ENCODE measurements at regions not wholly inside any gene's neighbourhood (a gene's known extent, or its start where the extent isn't known, plus 50 kb on each side); places are given as distances from the start of the nearest gene placed in this dataset.

DNA sequence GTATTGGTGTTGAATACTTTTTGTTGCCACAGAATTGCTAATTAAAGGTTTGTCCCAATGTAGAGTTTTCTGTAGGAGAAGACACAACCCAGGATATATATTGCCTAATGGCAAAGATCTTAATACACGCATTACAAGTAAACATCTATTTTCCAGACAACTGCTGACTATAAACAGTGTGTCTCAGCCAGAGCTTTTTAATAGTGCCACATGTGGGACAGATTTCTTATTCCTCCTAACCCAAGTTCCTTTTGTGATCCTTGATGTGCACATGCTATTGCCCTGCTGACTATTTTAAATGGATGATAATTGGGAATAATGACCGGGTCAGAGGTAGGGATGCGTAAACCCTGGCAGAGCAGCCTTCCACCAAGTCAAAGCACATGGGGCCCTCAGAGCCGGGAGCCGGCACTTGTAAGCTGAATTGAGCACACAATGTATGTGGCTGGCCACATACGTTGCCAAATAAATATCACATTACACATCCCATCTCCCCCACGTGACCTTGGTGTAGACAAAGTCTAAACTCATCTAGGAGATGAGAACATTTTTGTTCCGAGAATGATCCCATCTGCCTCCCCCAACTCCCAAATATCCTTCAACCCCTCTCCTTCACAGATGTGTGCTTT, 209.8 kb upstream of the NFIA start:
- Histone ChIP-seq H3K27me3 (ENCODE audit: control insufficient read depth in 1 of 2, insufficient read depth in 2 of 2, low read length in 2 of 2) (peaks cover 0 to 3% of the 10 kb centered on the region in 2 donors), H3K36me3 (ENCODE audit: control insufficient read depth in 2 of 2, insufficient read depth in 2 of 2, low read length in 1 of 2) (no peaks in the 10 kb centered on the region), H3K4me1 (ENCODE audit: control insufficient read depth in 2 of 2, insufficient read depth in 2 of 2, low read length in 1 of 2) (no peaks in the 10 kb centered on the region), H3K4me3 (ENCODE audit: low read depth in 1 of 2, low read length in 2 of 2) (no peak overlapping the region), H3K9me3 (ENCODE audit: control insufficient read depth in 2 of 2, insufficient read depth in 1 of 2, low read depth in 1 of 2, low read length in 1 of 2) (no peaks in the 10 kb centered on the region), H3K27ac (ENCODE audit: low read depth in 2 of 2, low read length in 1 of 2) (no peak overlapping the region)
- 63 to 73% methylated on average over 8 of the region's 8 CpGs for WGBS, 2 donors

DNA sequence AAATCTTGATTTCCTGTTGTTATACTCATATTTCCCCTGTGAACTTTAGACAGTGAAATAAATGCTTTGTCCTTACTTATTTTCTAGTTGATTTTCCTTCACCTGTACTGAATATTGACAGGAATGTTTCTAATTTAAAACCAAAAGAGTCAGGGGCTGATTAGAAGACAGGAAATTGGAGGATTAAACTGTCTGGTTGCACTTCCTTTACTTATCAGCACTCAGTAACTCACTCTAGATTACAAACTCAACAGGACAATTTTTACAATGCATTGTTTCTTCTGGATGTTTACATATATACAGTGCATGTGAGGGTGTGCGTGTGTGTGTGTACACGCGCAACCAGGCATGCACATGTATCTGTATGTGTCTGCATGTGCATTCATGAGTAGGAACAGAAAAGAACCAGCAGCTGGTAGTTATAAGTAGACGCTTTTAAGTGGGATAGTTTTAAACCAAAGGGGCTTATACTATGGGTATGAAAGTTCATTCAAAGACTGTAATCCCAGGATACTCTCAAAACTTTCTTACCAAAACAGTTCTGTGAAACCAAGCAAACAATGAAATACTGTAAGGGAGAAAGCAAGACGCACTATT, 212.0 kb upstream of the NFIA start:
- H3K4me1 ChIP-seq (ENCODE audit: control insufficient read depth in 2 of 2, insufficient read depth in 2 of 2, low read length in 1 of 2): no peaks in the 10 kb centered on the region
- H3K27ac ChIP-seq (ENCODE audit: low read depth in 2 of 2, low read length in 1 of 2): no peak overlapping the region
- no peaks in the 10 kb centered on the region for H3K9me3 ChIP-seq (ENCODE audit: control insufficient read depth in 2 of 2, insufficient read depth in 1 of 2, low read depth in 1 of 2, low read length in 1 of 2)
- no peak overlapping the region for H3K4me3 ChIP-seq (ENCODE audit: low read depth in 1 of 2, low read length in 2 of 2)
- peaks cover 0 to 6% of the 10 kb centered on the region in 2 donors for H3K27me3 ChIP-seq (ENCODE audit: control insufficient read depth in 1 of 2, insufficient read depth in 2 of 2, low read length in 2 of 2)
- 65 to 77% methylated on average over 5 of the region's 5 CpGs for WGBS, 2 donors
- no peaks in the 10 kb centered on the region for H3K36me3 ChIP-seq (ENCODE audit: control insufficient read depth in 2 of 2, insufficient read depth in 2 of 2, low read length in 1 of 2)

DNA sequence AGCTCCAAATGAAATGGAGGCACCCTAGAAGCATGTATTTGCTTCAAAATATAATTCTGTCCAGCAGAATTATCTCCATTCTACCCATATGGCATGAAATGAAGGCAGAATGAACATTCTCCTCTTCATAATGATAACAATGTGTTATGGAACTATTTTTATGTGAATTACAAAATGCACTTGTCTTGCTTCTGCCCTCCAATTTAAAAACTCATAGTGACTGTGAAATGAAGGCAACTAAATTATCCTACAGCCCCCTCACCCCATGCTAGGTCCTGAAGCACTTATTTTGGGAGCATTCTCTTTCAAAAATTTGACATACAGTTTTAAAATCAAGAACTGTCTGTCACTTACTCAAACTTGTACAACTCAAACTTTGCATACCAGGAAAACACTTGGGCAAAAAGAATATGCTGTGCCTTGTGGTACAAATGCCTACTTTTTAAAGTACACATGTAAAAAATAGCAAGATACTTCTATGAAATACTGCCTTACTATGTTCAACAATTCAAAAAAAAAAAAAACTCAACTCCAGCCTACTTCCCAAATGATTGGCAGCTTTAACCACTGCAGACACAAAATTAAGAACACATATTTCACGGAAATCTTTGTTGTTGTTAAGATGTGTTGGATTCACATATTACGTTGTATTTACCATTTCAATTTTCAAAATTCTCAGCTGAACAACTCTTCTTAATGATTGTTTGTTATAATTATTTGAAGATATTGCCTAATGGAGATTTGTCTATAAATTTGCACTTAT, 213.3 kb upstream of the NFIA start:
- 92 to 95% methylated on average over 2 of the region's 2 CpGs for whole genome bisulfite sequencing, 2 donors
- Histone ChIP-seq H3K27me3 (ENCODE audit: control insufficient read depth in 1 of 2, insufficient read depth in 2 of 2, low read length in 2 of 2) (peaks cover 0 to 6% of the 10 kb centered on the region in 2 donors), H3K4me1 (ENCODE audit: control insufficient read depth in 2 of 2, insufficient read depth in 2 of 2, low read length in 1 of 2) (no peaks in the 10 kb centered on the region), H3K4me3 (ENCODE audit: low read depth in 1 of 2, low read length in 2 of 2) (no peak overlapping the region), H3K9me3 (ENCODE audit: control insufficient read depth in 2 of 2, insufficient read depth in 1 of 2, low read depth in 1 of 2, low read length in 1 of 2) (no peaks in the 10 kb centered on the region), H3K27ac (ENCODE audit: low read depth in 2 of 2, low read length in 1 of 2) (no peak overlapping the region), H3K36me3 (ENCODE audit: control insufficient read depth in 2 of 2, insufficient read depth in 2 of 2, low read length in 1 of 2) (no peaks in the 10 kb centered on the region)

DNA sequence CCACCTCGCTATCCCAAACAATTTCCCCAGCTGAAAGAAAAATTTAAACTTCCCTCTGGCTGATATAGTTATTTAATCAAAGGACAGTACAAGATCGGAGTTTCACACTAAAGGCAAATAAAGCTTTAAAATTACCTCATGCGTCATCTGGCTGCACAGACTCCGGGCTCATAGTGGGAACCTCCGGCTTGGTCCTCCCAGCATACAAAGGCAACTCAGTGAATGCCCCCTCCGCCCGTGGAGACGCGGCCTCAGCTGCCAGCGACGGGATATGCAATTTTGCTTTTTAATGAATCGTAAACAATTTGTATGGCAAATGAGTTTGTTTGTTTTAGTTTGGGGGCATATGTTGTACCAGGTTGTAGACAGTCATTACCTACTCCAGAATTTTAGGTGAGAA, 214.6 kb upstream of the NFIA start:
- WGBS, 2 donors: 78 to 79% methylated on average over 12 of the region's 12 CpGs
- no peak overlapping the region for H3K4me3 ChIP-seq (ENCODE audit: low read depth in 1 of 2, low read length in 2 of 2)
- H3K27ac ChIP-seq (ENCODE audit: low read depth in 2 of 2, low read length in 1 of 2): no peak overlapping the region
- peaks cover 0 to 6% of the 10 kb centered on the region in 2 donors for H3K27me3 ChIP-seq (ENCODE audit: control insufficient read depth in 1 of 2, insufficient read depth in 2 of 2, low read length in 2 of 2)
- H3K36me3 ChIP-seq (ENCODE audit: control insufficient read depth in 2 of 2, insufficient read depth in 2 of 2, low read length in 1 of 2): no peaks in the 10 kb centered on the region
- H3K4me1 ChIP-seq (ENCODE audit: control insufficient read depth in 2 of 2, insufficient read depth in 2 of 2, low read length in 1 of 2): no peaks in the 10 kb centered on the region
- no peaks in the 10 kb centered on the region for H3K9me3 ChIP-seq (ENCODE audit: control insufficient read depth in 2 of 2, insufficient read depth in 1 of 2, low read depth in 1 of 2, low read length in 1 of 2)

DNA sequence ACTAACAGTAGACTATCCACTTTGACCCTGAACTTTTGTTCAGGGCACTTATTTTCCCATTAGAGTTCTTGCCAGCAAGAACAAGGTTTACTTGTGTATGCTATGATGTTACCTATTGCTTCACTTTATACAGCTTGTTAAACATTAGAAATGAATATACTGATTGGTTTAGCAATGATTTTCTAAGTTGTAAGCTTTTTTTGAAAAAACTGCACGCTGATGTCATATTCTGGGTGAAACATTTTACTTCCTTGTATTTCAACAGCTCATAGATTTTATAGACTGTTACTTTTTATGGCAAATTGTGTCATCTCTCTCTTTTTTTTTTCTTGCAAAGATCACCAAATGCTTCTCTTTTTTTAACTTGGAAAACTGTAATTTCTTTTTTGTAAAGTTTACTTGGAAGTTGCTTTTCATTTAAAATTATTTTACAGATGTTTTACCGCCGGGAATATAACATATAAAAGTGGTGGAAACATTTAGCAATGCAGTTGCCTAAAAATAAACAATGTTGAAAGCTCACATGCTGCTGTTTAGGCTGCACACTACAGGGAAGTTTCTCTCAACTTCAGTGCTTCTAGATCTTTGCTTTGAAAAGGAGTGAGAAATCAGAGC, 215.3 kb upstream of the NFIA start:
- H3K27me3 ChIP-seq (ENCODE audit: control insufficient read depth in 1 of 2, insufficient read depth in 2 of 2, low read length in 2 of 2): peaks cover 0 to 6% of the 10 kb centered on the region in 2 donors
- no peaks in the 10 kb centered on the region for H3K4me1 ChIP-seq (ENCODE audit: control insufficient read depth in 2 of 2, insufficient read depth in 2 of 2, low read length in 1 of 2)
- no peaks in the 10 kb centered on the region for H3K9me3 ChIP-seq (ENCODE audit: control insufficient read depth in 2 of 2, insufficient read depth in 1 of 2, low read depth in 1 of 2, low read length in 1 of 2)
- no peak overlapping the region for H3K4me3 ChIP-seq (ENCODE audit: low read depth in 1 of 2, low read length in 2 of 2)
- no peaks in the 10 kb centered on the region for H3K36me3 ChIP-seq (ENCODE audit: control insufficient read depth in 2 of 2, insufficient read depth in 2 of 2, low read length in 1 of 2)
- no peak overlapping the region for H3K27ac ChIP-seq (ENCODE audit: low read depth in 2 of 2, low read length in 1 of 2)
- WGBS, 2 donors: 52 to 53% methylated on average over 3 of the region's 3 CpGs

DNA sequence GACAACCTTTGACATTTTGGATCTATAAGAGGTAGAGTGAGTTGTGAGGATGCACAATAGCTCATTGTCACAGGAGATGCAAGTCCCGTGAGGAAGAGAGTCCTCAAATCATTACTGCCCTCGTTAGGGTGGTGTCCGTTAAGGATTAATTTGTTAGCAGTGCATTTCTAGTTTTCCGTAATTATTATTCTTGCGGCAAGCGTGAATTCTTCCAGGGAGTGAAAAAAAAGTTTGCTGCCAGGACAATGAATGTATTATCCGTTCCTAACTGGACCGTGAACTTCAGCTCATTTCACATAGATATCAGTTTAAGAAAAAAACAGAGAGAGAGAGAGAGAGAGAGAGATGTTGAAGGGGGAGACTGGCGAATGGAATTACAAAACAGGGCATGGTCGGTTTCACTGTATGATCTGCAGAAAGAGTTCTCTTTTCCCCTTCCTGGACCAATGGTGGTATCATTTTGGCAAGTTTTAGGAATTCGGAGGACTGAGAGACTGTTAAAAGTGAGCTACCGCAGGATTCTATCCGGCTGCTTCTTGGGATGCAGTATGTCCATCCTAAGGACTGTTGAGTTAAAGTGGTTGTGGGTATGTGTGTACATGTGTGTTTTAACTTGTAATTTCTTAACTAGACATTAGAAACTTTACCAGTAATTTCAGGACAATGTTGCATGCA, 216.0 kb upstream of the NFIA start:
- no peaks in the 10 kb centered on the region for H3K4me1 ChIP-seq (ENCODE audit: control insufficient read depth in 2 of 2, insufficient read depth in 2 of 2, low read length in 1 of 2)
- H3K27me3 ChIP-seq (ENCODE audit: control insufficient read depth in 1 of 2, insufficient read depth in 2 of 2, low read length in 2 of 2): peaks cover 0 to 6% of the 10 kb centered on the region in 2 donors
- no peak overlapping the region for H3K27ac ChIP-seq (ENCODE audit: low read depth in 2 of 2, low read length in 1 of 2)
- WGBS, 2 donors: 59 to 69% methylated on average over 13 of the region's 13 CpGs
- no peak overlapping the region for H3K4me3 ChIP-seq (ENCODE audit: low read depth in 1 of 2, low read length in 2 of 2)
- H3K9me3 ChIP-seq (ENCODE audit: control insufficient read depth in 2 of 2, insufficient read depth in 1 of 2, low read depth in 1 of 2, low read length in 1 of 2): no peaks in the 10 kb centered on the region
- no peaks in the 10 kb centered on the region for H3K36me3 ChIP-seq (ENCODE audit: control insufficient read depth in 2 of 2, insufficient read depth in 2 of 2, low read length in 1 of 2)

DNA sequence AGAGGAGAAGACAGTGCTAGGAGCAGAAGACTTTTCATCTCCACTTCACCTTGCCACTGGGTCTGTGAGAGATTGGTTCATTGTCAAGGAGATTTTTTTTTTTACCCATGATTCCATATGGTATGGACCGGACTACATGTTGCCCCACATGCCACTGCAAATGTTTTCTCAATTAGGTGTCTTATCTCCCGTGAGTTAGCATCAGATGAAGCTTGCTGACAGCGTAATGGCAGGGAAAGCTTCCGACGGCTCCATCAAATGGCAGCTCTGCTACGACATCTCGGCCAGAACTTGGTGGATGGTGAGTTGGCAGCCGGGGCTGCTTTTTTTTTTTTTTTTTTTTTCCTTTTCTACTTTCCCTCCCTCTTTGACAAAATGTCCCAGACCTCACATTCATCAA, 217.2 kb upstream of the NFIA start:
- H3K27ac ChIP-seq (ENCODE audit: low read depth in 2 of 2, low read length in 1 of 2): no peak overlapping the region
- H3K4me3 ChIP-seq (ENCODE audit: low read depth in 1 of 2, low read length in 2 of 2): no peak overlapping the region
- H3K9me3 ChIP-seq (ENCODE audit: control insufficient read depth in 2 of 2, insufficient read depth in 1 of 2, low read depth in 1 of 2, low read length in 1 of 2): no peaks in the 10 kb centered on the region
- no peaks in the 10 kb centered on the region for H3K36me3 ChIP-seq (ENCODE audit: control insufficient read depth in 2 of 2, insufficient read depth in 2 of 2, low read length in 1 of 2)
- no peaks in the 10 kb centered on the region for H3K4me1 ChIP-seq (ENCODE audit: control insufficient read depth in 2 of 2, insufficient read depth in 2 of 2, low read length in 1 of 2)
- WGBS, 2 donors: 86 to 95% methylated on average over 8 of the region's 8 CpGs
- peaks cover 0 to 6% of the 10 kb centered on the region in 2 donors for H3K27me3 ChIP-seq (ENCODE audit: control insufficient read depth in 1 of 2, insufficient read depth in 2 of 2, low read length in 2 of 2)

DNA sequence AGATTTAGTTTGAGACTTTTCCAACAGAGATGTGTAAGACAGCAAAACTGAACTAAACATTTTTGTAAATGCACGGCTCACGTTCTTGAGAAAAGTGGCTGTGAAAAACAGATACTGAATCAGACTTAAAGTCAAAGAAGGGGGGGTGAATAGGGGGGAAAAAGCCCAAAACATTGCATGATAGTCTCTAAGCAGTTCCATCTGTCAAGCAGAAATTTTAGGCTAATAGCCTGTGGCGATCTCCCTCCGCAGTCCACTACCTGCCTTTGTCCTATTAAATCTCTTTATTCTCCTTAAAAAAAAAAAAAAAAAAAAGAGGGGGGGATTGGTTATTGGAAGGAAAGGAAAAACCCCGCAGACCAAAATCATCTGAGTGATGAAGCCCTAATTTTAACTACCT, 217.6 kb upstream of the NFIA start:
- no peak overlapping the region for H3K27ac ChIP-seq (ENCODE audit: low read depth in 2 of 2, low read length in 1 of 2)
- no peak overlapping the region for H3K4me3 ChIP-seq (ENCODE audit: low read depth in 1 of 2, low read length in 2 of 2)
- no peaks in the 10 kb centered on the region for H3K9me3 ChIP-seq (ENCODE audit: control insufficient read depth in 2 of 2, insufficient read depth in 1 of 2, low read depth in 1 of 2, low read length in 1 of 2)
- H3K36me3 ChIP-seq (ENCODE audit: control insufficient read depth in 2 of 2, insufficient read depth in 2 of 2, low read length in 1 of 2): no peaks in the 10 kb centered on the region
- peaks cover 0 to 6% of the 10 kb centered on the region in 2 donors for H3K27me3 ChIP-seq (ENCODE audit: control insufficient read depth in 1 of 2, insufficient read depth in 2 of 2, low read length in 2 of 2)
- 84 to 89% methylated on average over 5 of the region's 5 CpGs for WGBS, 2 donors
- no peaks in the 10 kb centered on the region for H3K4me1 ChIP-seq (ENCODE audit: control insufficient read depth in 2 of 2, insufficient read depth in 2 of 2, low read length in 1 of 2)

DNA sequence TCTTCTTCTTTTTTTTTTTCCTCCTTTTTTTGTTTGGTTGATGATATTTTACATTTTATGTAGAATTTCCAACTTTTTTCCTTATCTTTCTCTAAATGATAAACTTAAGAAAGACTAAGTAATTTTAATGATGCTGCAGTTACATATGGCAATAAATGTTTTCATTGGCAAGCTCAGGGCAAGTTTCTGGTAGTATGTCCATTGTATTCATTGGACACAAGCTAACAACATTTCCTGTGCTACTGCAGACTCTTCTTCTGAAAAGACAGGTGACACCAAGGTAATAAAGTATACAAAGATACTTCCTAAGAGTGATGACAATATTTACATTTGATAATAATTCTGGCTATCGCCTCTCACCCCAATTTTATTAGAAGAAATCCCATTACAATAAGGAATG, 219.2 kb upstream of the NFIA start:
- Histone ChIP-seq H3K4me1 (ENCODE audit: control insufficient read depth in 2 of 2, insufficient read depth in 2 of 2, low read length in 1 of 2) (no peaks in the 10 kb centered on the region), H3K27me3 (ENCODE audit: control insufficient read depth in 1 of 2, insufficient read depth in 2 of 2, low read length in 2 of 2) (peaks cover 0 to 6% of the 10 kb centered on the region in 2 donors), H3K4me3 (ENCODE audit: low read depth in 1 of 2, low read length in 2 of 2) (no peak overlapping the region), H3K36me3 (ENCODE audit: control insufficient read depth in 2 of 2, insufficient read depth in 2 of 2, low read length in 1 of 2) (no peaks in the 10 kb centered on the region), H3K9me3 (ENCODE audit: control insufficient read depth in 2 of 2, insufficient read depth in 1 of 2, low read depth in 1 of 2, low read length in 1 of 2) (no peaks in the 10 kb centered on the region), H3K27ac (ENCODE audit: low read depth in 2 of 2, low read length in 1 of 2) (no peak overlapping the region)
- WGBS, 2 donors: 94 to 95% methylated on average over 1 of the region's 1 CpG
